GM12891 (cell line): ENCODE measurements at regions not wholly inside any gene's neighbourhood (a gene's known extent, or its start where the extent isn't known, plus 50 kb on each side); places are given as distances from the start of the nearest gene placed in this dataset.

Experiments
- PAX5 ChIP-seq: IDR thresholded peaks from 2 replicates; pipeline ENCODE4 v1.6.1; 2011; ENCODE audit warnings: low read length, moderate library complexity, mild to moderate bottlenecking; ENCODE audit not compliant: insufficient read depth, severe bottlenecking
- POLR2A ChIP-seq: IDR thresholded peaks from 2 replicates; pipeline ENCODE4 v1.6.1; 2011; ENCODE audit warnings: low read depth, low read length, control low read depth
- POLR2AphosphoS5 ChIP-seq: IDR thresholded peaks from 2 replicates; pipeline ENCODE4 v1.6.1; 2011; ENCODE audit warnings: low read depth, low read length, control low read depth
- POU2F2 ChIP-seq: IDR thresholded peaks from 2 replicates; pipeline ENCODE4 v1.6.1; 2011; ENCODE audit warnings: low read depth, mild to moderate bottlenecking, control low read depth, low read length, moderate library complexity
- SPI1 ChIP-seq: IDR thresholded peaks from 2 replicates; pipeline ENCODE4 v1.6.1; 2011; ENCODE audit warnings: low read depth, low read length, control low read depth
- TAF1 ChIP-seq: IDR thresholded peaks from 2 replicates; pipeline ENCODE4 v1.6.1; 2011; ENCODE audit warnings: low read depth, low read length, control low read depth

DNA sequence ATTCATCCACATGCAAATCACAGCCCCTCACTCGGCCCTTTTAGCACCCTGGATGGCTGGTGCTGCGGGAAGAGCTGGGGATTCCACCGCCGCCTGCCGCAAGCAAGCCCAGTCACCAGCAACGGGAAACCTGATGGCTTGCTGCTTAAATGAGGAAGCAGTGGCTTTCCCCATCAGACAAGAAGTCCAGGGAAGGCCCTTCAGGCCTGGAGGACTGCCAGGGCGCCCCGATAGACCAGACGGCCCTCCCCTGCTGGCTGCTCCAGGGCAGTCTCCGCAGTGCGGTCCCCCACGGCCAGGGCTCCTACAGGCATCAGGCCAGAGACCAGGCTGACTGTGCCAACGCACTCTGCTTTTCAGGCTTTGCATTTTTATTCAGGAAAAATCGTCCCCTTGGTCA is 439.1 kb downstream of the EIPR1 start:
- no peak for TF ChIP-seq POLR2AphosphoS5
- TF ChIP-seq POLR2A: no peak
- TF ChIP-seq PAX5: no peak
- TF ChIP-seq POU2F2: no peak
- no peak for TF ChIP-seq TAF1
- no peak for TF ChIP-seq SPI1
